OCI-LY1 (cell line): ENCODE measurements at regions not wholly inside any gene's neighbourhood (a gene's known extent, or its start where the extent isn't known, plus 50 kb on each side); places are given as distances from the start of the nearest gene placed in this dataset.

ENCODE experiments used
- EZH2 ChIP-seq: fragments of 200-600 bp; sonication (generic), shearing (Covaris generic); IDR thresholded peaks from 2 replicates; pipeline ENCODE4 v1.8.0; 2017; ENCODE audit warnings: borderline replicate concordance, mixed run types, mild to moderate bottlenecking, antibody characterized with exemption, low read length, moderate library complexity, mixed read lengths
- TF ChIP-seq, protein P1 (sequence below): fragments of 200-600 bp; sonication (generic), shearing (Covaris generic); IDR thresholded peaks from 2 replicates; pipeline ENCODE4 v1.5.1; 2017; ENCODE audit warnings: mild to moderate bottlenecking, antibody characterized with exemption, low read length, moderate library complexity, mixed read lengths

- TF ChIP-seq, protein P1, sequence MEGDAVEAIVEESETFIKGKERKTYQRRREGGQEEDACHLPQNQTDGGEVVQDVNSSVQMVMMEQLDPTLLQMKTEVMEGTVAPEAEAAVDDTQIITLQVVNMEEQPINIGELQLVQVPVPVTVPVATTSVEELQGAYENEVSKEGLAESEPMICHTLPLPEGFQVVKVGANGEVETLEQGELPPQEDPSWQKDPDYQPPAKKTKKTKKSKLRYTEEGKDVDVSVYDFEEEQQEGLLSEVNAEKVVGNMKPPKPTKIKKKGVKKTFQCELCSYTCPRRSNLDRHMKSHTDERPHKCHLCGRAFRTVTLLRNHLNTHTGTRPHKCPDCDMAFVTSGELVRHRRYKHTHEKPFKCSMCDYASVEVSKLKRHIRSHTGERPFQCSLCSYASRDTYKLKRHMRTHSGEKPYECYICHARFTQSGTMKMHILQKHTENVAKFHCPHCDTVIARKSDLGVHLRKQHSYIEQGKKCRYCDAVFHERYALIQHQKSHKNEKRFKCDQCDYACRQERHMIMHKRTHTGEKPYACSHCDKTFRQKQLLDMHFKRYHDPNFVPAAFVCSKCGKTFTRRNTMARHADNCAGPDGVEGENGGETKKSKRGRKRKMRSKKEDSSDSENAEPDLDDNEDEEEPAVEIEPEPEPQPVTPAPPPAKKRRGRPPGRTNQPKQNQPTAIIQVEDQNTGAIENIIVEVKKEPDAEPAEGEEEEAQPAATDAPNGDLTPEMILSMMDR: no peak
- no peak for TF ChIP-seq EZH2
Measured at GRCh38 chr4:178309890-178310289, 867.7 kb upstream of the AGA start.
